Lower leg skin (tissue), 4 donors: ENCODE measurements at regions not wholly inside any gene's neighbourhood (a gene's known extent, or its start where the extent isn't known, plus 50 kb on each side); places are given as distances from the start of the nearest gene placed in this dataset.

Source experiments
- DNase-seq, 2 donors: peaks; one replicate each; pipeline ENCODE4 v3.0.0-alpha.2; 2019; ENCODE audit warnings: low spot score in 2 of 2
- H3K4me3 ChIP-seq: fragments of 200-600 bp; sonication (generic); 2 replicates; pipeline ENCODE4 v1.5.1; 2017; ENCODE audit warnings: mild to moderate bottlenecking, low read depth; ENCODE audit not compliant: poor library complexity, severe bottlenecking
- CTCF ChIP-seq, 3 donors: fragments of 450-650 bp; IDR thresholded peaks; one replicate each; pipeline ENCODE4 v1.5.1; 2016; ENCODE audit warnings: antibody characterized with exemption in 3 of 3, mild to moderate bottlenecking in 3 of 3, moderate library complexity in 2 of 3
- POLR2A ChIP-seq, 2 donors: fragments of 450-650 bp; IDR thresholded peaks; one replicate each; pipeline ENCODE4 v1.6.1; 2016 to 2017; ENCODE audit warnings: antibody characterized with exemption in 2 of 2, mild to moderate bottlenecking in 1 of 2, moderate library complexity in 1 of 2
- WGBS, 2 donors: methylation state at CpG; one replicate each; pipeline ENCODE4 v1.1.5; 2018; 5-methylcytosine and 5-hydroxymethylcytosine counted together
- intact Hi-C: fragments of 100-400 bp; cut with DNase I; formaldehyde crosslinking; loops from one replicate; pipeline ENCODE4 v1.15.0; 2023; ENCODE audit warnings: low total_unique reads

- no peak overlapping the region for H3K4me3 ChIP-seq
- WGBS, 2 donors: 82 to 84% methylated on average over 3 of the region's 3 CpGs
- TF ChIP-seq POLR2A (IDR thresholded peaks at IDR 0.05) (no peak), CTCF (IDR thresholded peaks at IDR 0.05) (no peak)
- no peak for DNase-seq
- intact Hi-C loops: no loop called here
Measured at GRCh38 chr7:113207441-113207840, 89.1 kb upstream of the SMIM30 start.

- H3K4me3 ChIP-seq: no peak overlapping the region
- no peak for DNase-seq
- TF ChIP-seq POLR2A (IDR thresholded peaks at IDR 0.05) (no peak), CTCF (IDR thresholded peaks at IDR 0.05) (no peak)
- intact Hi-C loops: no loop called here
Measured at GRCh38 chr7:113204415-113204814, 86.1 kb upstream of the SMIM30 start.

- intact Hi-C loops: no loop called here
- no peak overlapping the region for H3K4me3 ChIP-seq
- DNase-seq: no peak
- TF ChIP-seq POLR2A (IDR thresholded peaks at IDR 0.05) (no peak), CTCF (IDR thresholded peaks at IDR 0.05) (no peak)
Measured at GRCh38 chr7:113202284-113202683, 83.9 kb upstream of the SMIM30 start.

GRCh38 chr7:113200281-113200680 is 81.9 kb upstream of the SMIM30 start:
- WGBS, 2 donors: 49 to 63% methylated on average over 2 of the region's 2 CpGs
- no peak for DNase-seq
- intact Hi-C loops: no loop called here
- no peak overlapping the region for H3K4me3 ChIP-seq
- no peak for TF ChIP-seq POLR2A (IDR thresholded peaks at IDR 0.05)
- TF ChIP-seq CTCF (IDR thresholded peaks at IDR 0.05): no peak

GRCh38 chr7:113199841-113200240 is 81.5 kb upstream of the SMIM30 start:
- intact Hi-C loops: no loop called here
- 38 to 40% methylated on average over 2 of the region's 2 CpGs for WGBS, 2 donors
- no peak overlapping the region for H3K4me3 ChIP-seq
- TF ChIP-seq POLR2A (IDR thresholded peaks at IDR 0.05): no peak
- no peak for TF ChIP-seq CTCF (IDR thresholded peaks at IDR 0.05)
- no peak for DNase-seq

GRCh38 chr7:113199136-113199535 is 80.8 kb upstream of the SMIM30 start:
- TF ChIP-seq CTCF (IDR thresholded peaks at IDR 0.05) (no peak), POLR2A (IDR thresholded peaks at IDR 0.05) (no peak)
- 57 to 63% methylated on average over 3 of the region's 3 CpGs for WGBS, 2 donors
- no peak overlapping the region for H3K4me3 ChIP-seq
- intact Hi-C loops: no loop called here
- no peak for DNase-seq
